ENCODE measurements at regions not wholly inside any gene's neighbourhood (a gene's known extent, or its start where the extent isn't known, plus 50 kb on each side); places are given as distances from the start of the nearest gene placed in this dataset.
A peak's percentile ranks its signal among the peaks of the same experiment; 100 is the strongest.

GRCh38 chr2:136049011-136049742 lies 63.8 kb upstream of the DARS1 start:
- Mint-ChIP-seq H3K36me3 (ENCODE audit: low read depth) (no peaks in the 10 kb centered on the region), H3K9me3 (peaks cover 4% of the 10 kb centered on the region), H3K4me1 (peaks cover 84% of the 10 kb centered on the region), H3K27me3 (no peaks in the 10 kb centered on the region), H3K27ac (peak overlapping the region; percentile 69), H3K4me3 (no peak overlapping the region)
- ATAC-seq (no peak), DNase-seq (no peak)

- Mint-ChIP-seq H3K27me3 (no peaks in the 10 kb centered on the region), H3K9me3 (peaks cover 4% of the 10 kb centered on the region), H3K36me3 (ENCODE audit: low read depth) (no peaks in the 10 kb centered on the region), H3K4me1 (peaks cover 58% of the 10 kb centered on the region), H3K27ac (peak overlapping the region; percentile 12), H3K4me3 (no peak overlapping the region)
- ATAC-seq (no peak), DNase-seq (no peak)
Observed at GRCh38 chr2:136045835-136046570, 60.6 kb upstream of the DARS1 start.

GRCh38 chr2:136045344-136045743 lies 59.9 kb upstream of the DARS1 start:
- Mint-ChIP-seq H3K27me3 (no peaks in the 10 kb centered on the region), H3K27ac (peak overlapping the region; percentile 65), H3K4me3 (no peak overlapping the region), H3K9me3 (peaks cover 4% of the 10 kb centered on the region), H3K4me1 (peaks cover 51% of the 10 kb centered on the region), H3K36me3 (ENCODE audit: low read depth) (no peaks in the 10 kb centered on the region)
- no peak for DNase-seq
- ATAC-seq = peak; percentile 70
